ENCODE measurements at regions not wholly inside any gene's neighbourhood (a gene's known extent, or its start where the extent isn't known, plus 50 kb on each side); places are given as distances from the start of the nearest gene placed in this dataset.

DNA sequence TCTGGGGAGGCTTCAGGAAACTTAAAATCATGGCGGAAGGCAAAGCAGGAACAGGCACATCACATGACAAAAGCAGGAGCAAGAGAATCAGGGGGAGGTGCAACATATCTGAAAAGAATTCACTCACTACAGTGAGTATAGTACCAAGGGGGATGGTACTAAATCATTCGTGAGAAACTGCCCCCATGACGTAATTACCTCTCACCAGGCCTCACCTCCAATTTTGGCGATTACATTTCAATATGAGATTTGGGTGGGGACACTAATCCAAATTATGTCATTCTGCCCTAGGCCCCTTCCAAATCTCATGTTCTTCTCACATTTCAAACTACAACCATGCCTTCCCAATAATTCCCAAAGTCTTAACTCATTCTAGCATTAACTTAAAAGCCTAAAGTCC, 740.8 kb upstream of the SOX11 start:
- ChIA-PET CTCF (no interaction called here), POLR2A (no interaction called here)
- WGBS (ENCODE audit: missing lambda C conversion rate): 22% methylated on average over 4 of the region's 4 CpGs
- H3K4me2 ChIP-seq: no peak overlapping the region
- FAIRE-seq (no peak), ATAC-seq (no peak), DNase-seq (ENCODE audit: low read depth in 1 of 2, low spot score in 1 of 2) (no peak)
- no peak overlapping the region for H3K4me3 ChIP-seq
- H3K4me1 ChIP-seq: no peaks in the 10 kb centered on the region
- no peak for TF ChIP-seq EHF (CRISPR knock-in tag; IDR thresholded peaks at IDR 0.05)
- TF ChIP-seq CHD4 (IDR thresholded peaks at IDR 0.05; ENCODE audit: borderline replicate concordance): no peak
- TF ChIP-seq TP53 (CRISPR knock-in tag; IDR thresholded peaks at IDR 0.05): no peak
- no peak for TF ChIP-seq JUN (IDR thresholded peaks at IDR 0.05)
- TF ChIP-seq, protein P1, sequence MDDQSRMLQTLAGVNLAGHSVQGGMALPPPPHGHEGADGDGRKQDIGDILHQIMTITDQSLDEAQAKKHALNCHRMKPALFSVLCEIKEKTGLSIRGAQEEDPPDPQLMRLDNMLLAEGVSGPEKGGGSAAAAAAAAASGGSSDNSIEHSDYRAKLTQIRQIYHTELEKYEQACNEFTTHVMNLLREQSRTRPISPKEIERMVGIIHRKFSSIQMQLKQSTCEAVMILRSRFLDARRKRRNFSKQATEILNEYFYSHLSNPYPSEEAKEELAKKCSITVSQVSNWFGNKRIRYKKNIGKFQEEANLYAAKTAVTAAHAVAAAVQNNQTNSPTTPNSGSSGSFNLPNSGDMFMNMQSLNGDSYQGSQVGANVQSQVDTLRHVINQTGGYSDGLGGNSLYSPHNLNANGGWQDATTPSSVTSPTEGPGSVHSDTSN (IDR thresholded peaks at IDR 0.05): no peak
- no peak for TF ChIP-seq EP300 (IDR thresholded peaks at IDR 0.05)
- TF ChIP-seq, protein P2, sequence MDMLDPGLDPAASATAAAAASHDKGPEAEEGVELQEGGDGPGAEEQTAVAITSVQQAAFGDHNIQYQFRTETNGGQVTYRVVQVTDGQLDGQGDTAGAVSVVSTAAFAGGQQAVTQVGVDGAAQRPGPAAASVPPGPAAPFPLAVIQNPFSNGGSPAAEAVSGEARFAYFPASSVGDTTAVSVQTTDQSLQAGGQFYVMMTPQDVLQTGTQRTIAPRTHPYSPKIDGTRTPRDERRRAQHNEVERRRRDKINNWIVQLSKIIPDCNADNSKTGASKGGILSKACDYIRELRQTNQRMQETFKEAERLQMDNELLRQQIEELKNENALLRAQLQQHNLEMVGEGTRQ (IDR thresholded peaks at IDR 0.05): no peak
- no peak for TF ChIP-seq GATA3 (IDR thresholded peaks at IDR 0.05; ENCODE audit: borderline replicate concordance)
- TF ChIP-seq KDM5A (IDR thresholded peaks at IDR 0.05): no peak
- TF ChIP-seq ESRRA (IDR thresholded peaks at IDR 0.05; ENCODE audit: borderline replicate concordance, low read length): no peak
- no peak for TF ChIP-seq RNF2 (IDR thresholded peaks at IDR 0.05; ENCODE audit: borderline replicate concordance, low read depth)
- TF ChIP-seq, protein P3, sequence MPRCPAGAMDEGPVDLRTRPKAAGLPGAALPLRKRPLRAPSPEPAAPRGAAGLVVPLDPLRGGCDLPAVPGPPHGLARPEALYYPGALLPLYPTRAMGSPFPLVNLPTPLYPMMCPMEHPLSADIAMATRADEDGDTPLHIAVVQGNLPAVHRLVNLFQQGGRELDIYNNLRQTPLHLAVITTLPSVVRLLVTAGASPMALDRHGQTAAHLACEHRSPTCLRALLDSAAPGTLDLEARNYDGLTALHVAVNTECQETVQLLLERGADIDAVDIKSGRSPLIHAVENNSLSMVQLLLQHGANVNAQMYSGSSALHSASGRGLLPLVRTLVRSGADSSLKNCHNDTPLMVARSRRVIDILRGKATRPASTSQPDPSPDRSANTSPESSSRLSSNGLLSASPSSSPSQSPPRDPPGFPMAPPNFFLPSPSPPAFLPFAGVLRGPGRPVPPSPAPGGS (IDR thresholded peaks at IDR 0.05): no peak
- TF ChIP-seq HDAC2 (IDR thresholded peaks at IDR 0.05): no peak
- TF ChIP-seq, protein P4, sequence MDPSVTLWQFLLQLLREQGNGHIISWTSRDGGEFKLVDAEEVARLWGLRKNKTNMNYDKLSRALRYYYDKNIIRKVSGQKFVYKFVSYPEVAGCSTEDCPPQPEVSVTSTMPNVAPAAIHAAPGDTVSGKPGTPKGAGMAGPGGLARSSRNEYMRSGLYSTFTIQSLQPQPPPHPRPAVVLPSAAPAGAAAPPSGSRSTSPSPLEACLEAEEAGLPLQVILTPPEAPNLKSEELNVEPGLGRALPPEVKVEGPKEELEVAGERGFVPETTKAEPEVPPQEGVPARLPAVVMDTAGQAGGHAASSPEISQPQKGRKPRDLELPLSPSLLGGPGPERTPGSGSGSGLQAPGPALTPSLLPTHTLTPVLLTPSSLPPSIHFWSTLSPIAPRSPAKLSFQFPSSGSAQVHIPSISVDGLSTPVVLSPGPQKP (IDR thresholded peaks at IDR 0.05; ENCODE audit: low read depth, low read length): no peak
- TF ChIP-seq CHD2 (IDR thresholded peaks at IDR 0.05; ENCODE audit: low read length, partially characterized antibody): no peak
- TF ChIP-seq, protein P5, sequence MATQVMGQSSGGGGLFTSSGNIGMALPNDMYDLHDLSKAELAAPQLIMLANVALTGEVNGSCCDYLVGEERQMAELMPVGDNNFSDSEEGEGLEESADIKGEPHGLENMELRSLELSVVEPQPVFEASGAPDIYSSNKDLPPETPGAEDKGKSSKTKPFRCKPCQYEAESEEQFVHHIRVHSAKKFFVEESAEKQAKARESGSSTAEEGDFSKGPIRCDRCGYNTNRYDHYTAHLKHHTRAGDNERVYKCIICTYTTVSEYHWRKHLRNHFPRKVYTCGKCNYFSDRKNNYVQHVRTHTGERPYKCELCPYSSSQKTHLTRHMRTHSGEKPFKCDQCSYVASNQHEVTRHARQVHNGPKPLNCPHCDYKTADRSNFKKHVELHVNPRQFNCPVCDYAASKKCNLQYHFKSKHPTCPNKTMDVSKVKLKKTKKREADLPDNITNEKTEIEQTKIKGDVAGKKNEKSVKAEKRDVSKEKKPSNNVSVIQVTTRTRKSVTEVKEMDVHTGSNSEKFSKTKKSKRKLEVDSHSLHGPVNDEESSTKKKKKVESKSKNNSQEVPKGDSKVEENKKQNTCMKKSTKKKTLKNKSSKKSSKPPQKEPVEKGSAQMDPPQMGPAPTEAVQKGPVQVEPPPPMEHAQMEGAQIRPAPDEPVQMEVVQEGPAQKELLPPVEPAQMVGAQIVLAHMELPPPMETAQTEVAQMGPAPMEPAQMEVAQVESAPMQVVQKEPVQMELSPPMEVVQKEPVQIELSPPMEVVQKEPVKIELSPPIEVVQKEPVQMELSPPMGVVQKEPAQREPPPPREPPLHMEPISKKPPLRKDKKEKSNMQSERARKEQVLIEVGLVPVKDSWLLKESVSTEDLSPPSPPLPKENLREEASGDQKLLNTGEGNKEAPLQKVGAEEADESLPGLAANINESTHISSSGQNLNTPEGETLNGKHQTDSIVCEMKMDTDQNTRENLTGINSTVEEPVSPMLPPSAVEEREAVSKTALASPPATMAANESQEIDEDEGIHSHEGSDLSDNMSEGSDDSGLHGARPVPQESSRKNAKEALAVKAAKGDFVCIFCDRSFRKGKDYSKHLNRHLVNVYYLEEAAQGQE (IDR thresholded peaks at IDR 0.05): no peak
- TF ChIP-seq FOXS1 (CRISPR knock-in tag; IDR thresholded peaks at IDR 0.05): no peak
- no peak for TF ChIP-seq RCOR1 (IDR thresholded peaks at IDR 0.05; ENCODE audit: low read depth, low read length)
- H3K9me3 ChIP-seq: peaks cover 13% of the 10 kb centered on the region; the same call in 2 of the 3 replicates
- no peak overlapping the region for H3K27ac ChIP-seq

DNA sequence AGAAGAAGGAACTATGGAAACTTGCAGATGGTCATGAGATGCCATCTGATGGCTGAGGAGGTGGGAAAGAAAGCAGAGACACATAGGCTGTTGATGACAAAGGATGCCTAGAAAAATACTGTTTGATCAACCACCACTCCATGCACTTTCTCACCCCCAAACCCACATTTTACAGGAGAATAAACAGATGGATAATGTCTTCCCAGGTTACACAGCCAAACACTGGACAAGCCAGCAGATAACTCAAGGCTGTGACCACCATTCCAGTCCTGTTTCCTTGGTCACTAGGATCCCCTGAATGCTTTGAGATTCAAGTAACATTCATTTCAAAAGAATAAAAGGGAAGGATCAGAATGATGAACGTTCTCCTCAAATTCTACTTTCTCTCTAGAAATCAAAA, 733.0 kb upstream of the SOX11 start:
- no peak for ATAC-seq
- ChIA-PET CTCF (no interaction called here), POLR2A (no interaction called here)
- H3K4me3 ChIP-seq: no peak overlapping the region
- no peak for DNase-seq (ENCODE audit: low read depth in 1 of 2, low spot score in 1 of 2)
- peaks cover 5% of the 10 kb centered on the region; the same call in 1 of the 3 replicates for H3K9me3 ChIP-seq
- 2% methylated on average over 1 of the region's 1 CpG for WGBS (ENCODE audit: missing lambda C conversion rate)
- no peak overlapping the region for H3K4me2 ChIP-seq
- FAIRE-seq: no peak
- no peak overlapping the region for H3K27ac ChIP-seq
- H3K4me1 ChIP-seq: no peaks in the 10 kb centered on the region
- TF ChIP-seq CEBPB (IDR thresholded peaks at IDR 0.05) (no peak), MAZ (IDR thresholded peaks at IDR 0.05; ENCODE audit: borderline replicate concordance, low read depth, low read length) (no peak), NR3C1 (IDR thresholded peaks at IDR 0.05) (no peak), CBX2 (IDR thresholded peaks at IDR 0.05; ENCODE audit: borderline replicate concordance, low read depth) (no peak)
- TF ChIP-seq, protein P5 (IDR thresholded peaks at IDR 0.05): no peak
- TF ChIP-seq, protein P6, sequence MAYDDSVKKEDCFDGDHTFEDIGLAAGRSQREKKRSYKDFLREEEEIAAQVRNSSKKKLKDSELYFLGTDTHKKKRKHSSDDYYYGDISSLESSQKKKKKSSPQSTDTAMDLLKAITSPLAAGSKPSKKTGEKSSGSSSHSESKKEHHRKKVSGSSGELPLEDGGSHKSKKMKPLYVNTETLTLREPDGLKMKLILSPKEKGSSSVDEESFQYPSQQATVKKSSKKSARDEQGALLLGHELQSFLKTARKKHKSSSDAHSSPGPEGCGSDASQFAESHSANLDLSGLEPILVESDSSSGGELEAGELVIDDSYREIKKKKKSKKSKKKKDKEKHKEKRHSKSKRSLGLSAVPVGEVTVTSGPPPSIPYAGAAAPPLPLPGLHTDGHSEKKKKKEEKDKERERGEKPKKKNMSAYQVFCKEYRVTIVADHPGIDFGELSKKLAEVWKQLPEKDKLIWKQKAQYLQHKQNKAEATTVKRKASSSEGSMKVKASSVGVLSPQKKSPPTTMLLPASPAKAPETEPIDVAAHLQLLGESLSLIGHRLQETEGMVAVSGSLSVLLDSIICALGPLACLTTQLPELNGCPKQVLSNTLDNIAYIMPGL (CRISPR knock-in tag; IDR thresholded peaks at IDR 0.05; ENCODE audit: borderline replicate concordance): no peak
